Muscle of arm (tissue), 1 donor: ENCODE measurements at regions not wholly inside any gene's neighbourhood (a gene's known extent, or its start where the extent isn't known, plus 50 kb on each side); places are given as distances from the start of the nearest gene placed in this dataset.
"Not testable (repeated sequence)": the region's sequence is repeated elsewhere in the genome, so short reads cannot be mapped to it uniquely, and the experiment has no call there.

Experiments used
- DNase-seq: peaks from one replicate; pipeline ENCODE4 v3.0.0-alpha.2; 2013

- no peak for DNase-seq
Measured at GRCh38 chr14:38409071-38409705, 153.3 kb upstream of the CLEC14A start.

- DNase-seq: peak; percentile 34
Measured at GRCh38 chr14:38405851-38406635, 150.2 kb upstream of the CLEC14A start.

DNA sequence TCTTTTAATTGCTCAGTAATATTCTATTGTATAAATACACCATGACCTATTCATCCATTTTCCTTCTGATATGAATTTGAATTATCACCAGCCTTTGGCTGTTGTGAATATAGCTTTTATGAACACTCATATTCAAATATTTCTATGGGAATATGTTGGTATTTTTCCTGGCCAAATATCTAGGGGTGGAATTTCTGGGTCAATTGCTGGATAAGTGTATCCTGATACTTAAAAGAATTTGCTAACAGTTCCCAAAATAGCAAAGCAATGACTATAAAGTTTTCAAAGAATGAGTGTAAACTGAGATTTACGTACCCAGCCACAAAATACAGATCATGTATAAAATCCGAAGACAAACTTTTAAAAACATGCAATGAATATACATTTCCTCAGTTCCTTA is 148.7 kb upstream of the CLEC14A start:
- no peak for DNase-seq

DNA sequence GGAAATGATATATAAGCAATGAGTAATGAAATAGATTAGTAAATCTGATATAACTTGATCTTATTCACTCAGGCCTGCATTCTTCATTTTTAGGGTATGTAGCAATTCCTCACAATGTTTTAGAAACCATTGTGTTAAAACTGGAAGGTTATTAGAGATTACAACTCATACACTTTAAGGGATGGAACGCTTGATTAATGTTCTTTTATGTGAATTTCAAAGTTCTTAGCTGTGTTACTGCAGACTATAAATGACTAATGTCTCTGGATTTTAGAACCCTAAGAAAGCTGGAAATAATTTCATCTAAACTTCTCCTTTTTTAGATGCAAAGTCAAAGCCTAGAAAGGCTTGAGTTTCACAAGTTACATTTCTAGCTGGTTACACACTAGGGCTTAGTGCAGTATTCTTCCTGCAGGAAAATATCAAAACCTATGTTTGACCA is 148.2 kb upstream of the CLEC14A start:
- no peak for DNase-seq

- DNase-seq: no peak
Measured at GRCh38 chr14:38400751-38401150, 144.9 kb upstream of the CLEC14A start.

DNA sequence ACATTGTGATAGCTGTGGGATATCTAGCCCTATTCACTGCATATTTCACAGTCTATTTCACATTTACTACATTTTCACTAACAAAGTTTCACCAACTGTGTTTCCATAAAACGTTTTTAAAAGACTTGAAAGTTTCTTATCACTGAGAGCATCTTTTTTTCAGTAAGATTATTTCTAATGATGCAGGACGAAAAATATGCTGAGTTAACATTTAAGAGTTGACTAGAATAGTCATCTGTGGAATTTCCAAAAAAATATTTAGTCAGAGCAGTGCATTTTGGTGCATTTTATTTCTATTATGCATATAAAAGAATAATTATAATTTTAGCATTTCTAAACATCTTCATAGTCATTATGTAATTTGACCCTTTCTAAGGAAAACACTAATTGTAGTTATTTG is 143.8 kb upstream of the CLEC14A start:
- DNase-seq: no peak

GRCh38 chr14:38394767-38395166 is 138.9 kb upstream of the CLEC14A start:
- DNase-seq: no peak

DNA sequence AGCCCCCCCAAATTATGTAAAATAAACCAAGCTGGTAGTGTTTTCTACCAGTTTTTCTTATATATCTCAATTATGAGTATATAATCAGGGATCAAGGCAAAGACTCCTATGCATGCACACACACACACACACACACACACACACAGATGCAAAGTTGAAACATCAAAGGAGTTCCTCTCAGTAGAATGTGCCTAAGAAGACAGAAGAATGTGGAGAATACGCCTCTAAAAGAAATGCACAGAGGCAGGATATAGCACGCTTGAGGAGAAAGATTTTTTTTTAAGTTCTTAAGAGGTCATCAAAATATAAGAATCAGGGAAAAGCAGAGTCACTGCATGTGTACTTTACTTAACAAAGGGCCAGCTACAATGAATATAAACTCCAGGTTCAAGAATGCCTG is 138.2 kb upstream of the CLEC14A start:
- no peak for DNase-seq

DNA sequence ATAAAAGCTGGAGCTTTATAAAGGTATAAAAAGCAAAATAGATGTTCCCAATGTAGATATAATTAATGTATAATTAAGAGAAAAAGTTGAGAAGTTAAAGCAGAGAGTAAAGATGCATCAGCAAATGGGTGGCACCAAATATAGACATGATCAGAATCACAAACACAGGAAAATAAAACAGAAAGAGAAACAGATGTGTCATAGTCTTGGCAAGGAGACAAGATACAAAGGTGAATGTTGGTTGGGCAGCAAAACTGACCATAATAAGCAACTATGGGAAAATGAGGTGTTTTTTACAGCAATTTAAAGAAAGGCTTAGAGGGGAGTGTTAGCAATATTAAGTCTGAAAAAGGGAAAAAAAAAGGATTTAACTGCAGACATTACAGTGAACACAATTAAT is 135.4 kb upstream of the CLEC14A start:
- no peak for DNase-seq

- DNase-seq: peak; percentile 64
Measured at GRCh38 chr14:38389681-38390080, 133.8 kb upstream of the CLEC14A start.

- DNase-seq: no peak
Measured at GRCh38 chr14:38387821-38388220, 131.9 kb upstream of the CLEC14A start.

DNA sequence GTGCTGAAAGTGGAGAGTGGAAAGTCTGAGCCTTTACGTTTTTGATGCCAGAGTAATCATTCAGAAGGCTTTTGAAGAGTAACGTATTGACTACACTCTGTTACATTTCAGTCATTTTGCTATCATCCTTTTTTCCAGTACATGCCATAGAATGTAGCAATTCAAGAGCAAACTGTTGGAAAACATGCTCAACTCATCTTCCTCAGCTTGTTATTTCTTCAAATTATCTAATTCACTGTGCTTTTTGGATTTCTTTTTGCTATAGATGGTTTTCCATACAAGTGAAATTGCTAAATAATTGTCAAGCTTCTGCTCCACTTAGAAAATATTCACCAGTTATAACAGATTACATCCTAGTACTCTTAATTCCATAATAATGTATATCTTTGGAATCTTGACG is 129.9 kb upstream of the CLEC14A start:
- no peak for DNase-seq

DNA sequence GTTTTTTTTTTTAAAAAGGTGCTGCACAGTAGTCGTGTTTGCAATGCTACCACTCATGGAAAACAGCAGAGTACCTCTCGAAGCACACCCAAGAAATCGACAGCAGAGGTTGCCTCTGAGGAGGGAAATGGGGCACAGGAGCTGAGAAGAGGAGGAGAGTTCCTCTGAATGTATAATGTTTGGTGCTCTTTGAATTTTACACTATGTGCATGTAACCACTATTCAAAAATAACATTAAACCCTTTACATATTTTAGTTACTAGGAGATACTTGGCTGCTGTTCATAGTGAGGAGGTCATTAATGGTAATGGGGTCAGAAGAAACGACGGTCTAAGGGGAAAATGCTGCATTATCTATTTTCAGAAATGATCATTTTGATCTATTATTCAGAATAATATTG is 129.4 kb upstream of the CLEC14A start:
- no peak for DNase-seq

- DNase-seq: no peak
Measured at GRCh38 chr14:38384741-38385140, 128.8 kb upstream of the CLEC14A start.

- DNase-seq: no peak
Measured at GRCh38 chr14:38367922-38368321, 112.0 kb upstream of the CLEC14A start.

GRCh38 chr14:38366374-38366773 is 110.5 kb upstream of the CLEC14A start:
- no peak for DNase-seq

- DNase-seq: no peak
Measured at GRCh38 chr14:38363217-38363616, 107.3 kb upstream of the CLEC14A start.

DNA sequence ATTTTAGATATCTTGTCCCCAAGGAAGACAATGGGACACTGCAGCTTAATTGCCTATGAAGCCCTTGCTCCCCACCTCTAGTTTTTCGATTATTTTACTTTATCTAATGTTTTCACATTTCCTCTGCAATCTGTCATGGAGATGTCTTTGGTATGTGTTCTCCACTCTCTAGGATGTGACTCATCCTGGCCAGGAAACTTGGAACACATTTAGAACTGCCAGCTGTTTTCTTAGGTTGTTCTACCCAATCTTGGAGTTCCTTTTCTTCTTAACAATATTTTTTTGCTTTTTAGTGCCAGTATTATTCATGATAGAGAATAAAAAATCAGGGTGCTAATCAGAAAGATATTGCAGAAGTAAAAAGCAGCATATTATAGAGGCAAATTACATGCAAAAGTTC is 101.7 kb upstream of the CLEC14A start:
- DNase-seq: no peak

GRCh38 chr14:38355473-38355872 is 99.6 kb upstream of the CLEC14A start:
- DNase-seq: not testable (repeated sequence)

- DNase-seq: no peak
Measured at GRCh38 chr14:38350102-38350501, 94.2 kb upstream of the CLEC14A start.

DNA sequence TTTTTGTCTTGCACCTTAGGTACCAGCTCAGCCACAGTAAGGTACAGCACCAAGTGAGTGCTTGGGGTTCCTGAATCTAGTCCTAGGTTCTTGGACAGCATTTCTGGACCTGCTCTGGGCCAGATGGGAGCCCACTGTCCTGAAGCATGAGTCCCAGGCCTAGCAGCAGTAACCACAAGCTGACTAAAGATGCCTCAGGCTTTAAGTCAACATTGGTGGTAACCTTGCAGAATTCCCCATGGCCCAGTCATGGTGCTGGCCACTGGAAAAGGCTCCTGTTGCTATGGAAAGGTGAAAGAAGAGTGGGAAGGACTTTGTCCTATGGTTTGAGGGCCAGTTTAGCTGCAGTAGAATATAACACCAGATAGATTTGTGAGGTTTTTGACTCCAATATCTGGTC is 86.9 kb upstream of the CLEC14A start:
- no peak for DNase-seq

DNA sequence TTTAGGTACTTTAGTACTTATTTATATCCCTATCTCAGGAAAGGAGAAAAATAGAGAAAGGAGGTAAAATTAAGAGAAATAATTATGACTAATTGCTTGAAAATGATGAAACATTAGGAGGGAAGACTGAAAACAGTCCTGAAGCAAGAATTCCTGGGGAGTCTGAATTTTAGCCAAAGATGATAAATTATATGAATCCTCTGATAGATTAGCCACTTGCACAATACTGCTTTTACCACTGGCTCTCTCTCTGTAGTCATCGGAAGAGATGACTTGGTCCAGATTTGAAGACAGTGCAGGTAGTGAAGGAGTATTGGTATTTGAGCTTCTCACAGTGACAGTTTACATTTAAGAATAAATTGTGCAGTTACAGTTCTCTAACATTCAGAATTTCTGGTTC is 83.8 kb upstream of the CLEC14A start:
- DNase-seq: no peak

DNA sequence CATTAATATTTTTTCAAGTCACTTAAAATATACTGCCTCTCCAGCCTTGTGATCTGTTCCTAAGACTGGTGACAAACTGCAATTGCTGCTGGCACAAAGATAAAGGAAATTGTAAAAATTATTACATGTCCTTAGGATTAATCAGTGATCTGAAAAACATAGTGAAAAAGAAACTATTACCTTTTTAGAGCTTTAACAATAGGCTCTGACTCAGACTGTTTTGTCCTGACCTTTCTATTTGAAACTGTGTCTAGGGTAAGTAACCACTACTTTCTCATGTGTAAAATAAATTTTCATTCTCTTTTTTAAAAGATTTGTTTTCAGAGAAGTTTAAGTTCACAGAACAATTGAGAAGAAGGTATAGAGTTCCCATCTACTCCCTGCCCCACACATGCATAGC is 80.4 kb upstream of the CLEC14A start:
- DNase-seq: no peak

DNA sequence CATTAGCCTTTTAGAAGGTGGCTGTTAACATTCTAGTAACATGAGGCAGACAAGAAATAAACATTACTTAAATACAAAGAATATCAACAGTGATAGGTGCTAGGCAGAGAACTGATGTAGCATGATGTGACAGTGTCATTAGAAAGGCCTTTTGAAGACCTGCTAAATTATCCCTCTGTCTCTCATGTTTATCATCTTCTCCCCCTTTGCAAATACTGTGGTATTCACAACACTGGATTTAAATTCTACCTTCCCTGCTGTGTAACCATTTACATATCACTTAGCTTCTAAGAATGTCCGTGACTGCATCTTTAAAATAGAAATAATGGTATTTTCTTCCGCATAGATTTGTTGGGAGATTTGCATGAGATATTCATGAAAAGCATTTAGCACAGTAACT is 74.4 kb upstream of the CLEC14A start:
- no peak for DNase-seq
